GM23338 (cell line): ENCODE measurements at regions not wholly inside any gene's neighbourhood (a gene's known extent, or its start where the extent isn't known, plus 50 kb on each side); places are given as distances from the start of the nearest gene placed in this dataset.

Experiments
- ATAC-seq: fragments of 200-7000 bp; cut with Tn5 transposase; 3 replicates; pipeline ENCODE4 v1.9.1; 2020
- DNase-seq: peaks from one replicate; pipeline ENCODE4 v3.0.0-alpha.2; 2015; ENCODE audit warnings: low spot score
- H2AFZ ChIP-seq: fragments of 200-600 bp; sonication (generic); 2 replicates; pipeline ENCODE4 v1.8.0; 2016; ENCODE audit warnings: antibody characterized with exemption, mild to moderate bottlenecking, moderate library complexity
- H3F3A ChIP-seq: fragments of 200-600 bp; sonication (generic); replicated peaks from 2 replicates; pipeline ENCODE4 v1.8.0; 2017; ENCODE audit warnings: antibody characterized with exemption, mixed run types, low read depth
- H3K27ac ChIP-seq: fragments of 200-600 bp; sonication (generic); 2 replicates; pipeline ENCODE4 v1.6.1; 2016; ENCODE audit warnings: low read depth
- H3K27me3 ChIP-seq: fragments of 200-600 bp; sonication (generic); 2 replicates; pipeline ENCODE4 v1.8.0; 2016; ENCODE audit warnings: mild to moderate bottlenecking, mixed run types, moderate library complexity; ENCODE audit not compliant: insufficient read depth
- H3K36me3 ChIP-seq: fragments of 200-600 bp; sonication (generic); 2 replicates; pipeline ENCODE4 v1.8.0; 2016; ENCODE audit warnings: mild to moderate bottlenecking; ENCODE audit not compliant: insufficient read depth
- H3K4me1 ChIP-seq: fragments of 200-600 bp; sonication (generic); 2 replicates; pipeline ENCODE4 v1.8.0; 2016; ENCODE audit warnings: mild to moderate bottlenecking, moderate library complexity; ENCODE audit not compliant: insufficient read depth
- H3K4me2 ChIP-seq: fragments of 200-600 bp; sonication (generic); 2 replicates; pipeline ENCODE4 v1.7.1; 2017; ENCODE audit warnings: mixed run types
- H3K4me3 ChIP-seq: fragments of 200-600 bp; sonication (generic); 2 replicates; pipeline ENCODE4 v1.6.1; 2016; ENCODE audit warnings: mixed run types
- H3K79me2 ChIP-seq: fragments of 200-600 bp; sonication (generic); replicated peaks from 2 replicates; pipeline ENCODE4 v1.8.0; 2017; ENCODE audit warnings: mild to moderate bottlenecking; ENCODE audit not compliant: insufficient read depth
- H3K9me2 ChIP-seq: fragments of 200-600 bp; sonication (generic); 2 replicates; pipeline ENCODE4 v1.8.0; 2017; ENCODE audit not compliant: insufficient read depth
- H4K20me1 ChIP-seq: fragments of 200-600 bp; sonication (generic); replicated peaks from 2 replicates; pipeline ENCODE4 v1.8.0; 2017; ENCODE audit warnings: mild to moderate bottlenecking; ENCODE audit not compliant: insufficient read depth
- H3K27ac Mint-ChIP-seq: 2 replicates; pipeline ENCODE4 v1.8.0; 2020; ENCODE audit warnings: inconsistent platforms, mild to moderate bottlenecking, moderate library complexity, mixed read lengths
- H3K27me3 Mint-ChIP-seq: 3 replicates; pipeline ENCODE4 v1.8.0; 2022; ENCODE audit warnings: low read depth, mild to moderate bottlenecking, moderate library complexity, mixed read lengths, inconsistent platforms; ENCODE audit not compliant: insufficient read depth, poor library complexity
- H3K36me3 Mint-ChIP-seq: 3 replicates; pipeline ENCODE4 v1.8.0; 2021; ENCODE audit warnings: low read depth, mild to moderate bottlenecking, inconsistent platforms, moderate library complexity, mixed read lengths
- H3K4me1 Mint-ChIP-seq: 3 replicates; pipeline ENCODE4 v1.8.0; 2020; ENCODE audit warnings: mild to moderate bottlenecking, inconsistent platforms, mixed read lengths
- H3K4me3 Mint-ChIP-seq: 3 replicates; pipeline ENCODE4 v1.8.0; 2021; ENCODE audit warnings: moderate library complexity, mild to moderate bottlenecking, inconsistent platforms, mixed read lengths
- H3K9me3 Mint-ChIP-seq: 3 replicates; pipeline ENCODE4 v1.8.0; 2020; ENCODE audit warnings: moderate library complexity, mild to moderate bottlenecking, inconsistent platforms, mixed read lengths
- CREB1 ChIP-seq: fragments of 250-450 bp; sonication (Bioruptor Pico); IDR thresholded peaks from 2 replicates; pipeline ENCODE4 v1.5.0; 2020; ENCODE audit warnings: low read depth, mild to moderate bottlenecking, moderate library complexity
- CTCF ChIP-seq, 2 experiments: fragments of 200-600 bp in 1 of 2; sonication (generic) in 1 of 2; conservative IDR thresholded peaks; 2 replicates each; pipeline versions ENCODE4 v1.5.1 to v1.6.1; 2016 to 2017; ENCODE audit warnings: antibody characterized with exemption in 2 of 2, low read depth in 2 of 2, mild to moderate bottlenecking in 2 of 2, moderate library complexity in 1 of 2
- EZH2 ChIP-seq: fragments of 200-600 bp; sonication (generic); IDR thresholded peaks from one replicate; pipeline ENCODE4 v1.8.0; 2017; ENCODE audit warnings: antibody characterized with exemption, mild to moderate bottlenecking, low read depth; ENCODE audit not compliant: unreplicated experiment
- EZH2phosphoT487 ChIP-seq: fragments of 200-600 bp; sonication (generic); IDR thresholded peaks from one replicate; pipeline ENCODE4 v1.8.1; 2018; ENCODE audit warnings: antibody characterized with exemption; ENCODE audit not compliant: unreplicated experiment
- JUNB ChIP-seq: IDR thresholded peaks from one replicate; pipeline ENCODE4 v1.6.1; 2016; ENCODE audit warnings: antibody characterized with exemption; ENCODE audit not compliant: unreplicated experiment
- NANOG ChIP-seq: IDR thresholded peaks from 2 replicates; pipeline ENCODE4 v1.6.1; 2016; ENCODE audit warnings: antibody characterized with exemption, borderline replicate concordance
- POLR2AphosphoS5 ChIP-seq: IDR thresholded peaks from 2 replicates; pipeline ENCODE4 v1.6.1; 2016; ENCODE audit warnings: antibody characterized with exemption, low read depth
- REST ChIP-seq: IDR thresholded peaks from one replicate; pipeline ENCODE4 v1.6.1; 2018; ENCODE audit warnings: antibody characterized with exemption; ENCODE audit not compliant: unreplicated experiment
- STAT1 ChIP-seq: IDR thresholded peaks from one replicate; pipeline ENCODE4 v1.6.1; 2016; ENCODE audit warnings: antibody characterized with exemption; ENCODE audit not compliant: unreplicated experiment
- ZNF114 ChIP-seq: fragments of 250-450 bp; sonication (Bioruptor Pico); IDR thresholded peaks from 2 replicates; pipeline ENCODE4 v1.5.0; 2020; ENCODE audit warnings: mild to moderate bottlenecking, moderate library complexity
- ZNF331 ChIP-seq: fragments of 250-450 bp; sonication (Bioruptor Pico); IDR thresholded peaks from 2 replicates; pipeline ENCODE4 v1.5.0; 2020; ENCODE audit warnings: low read depth, mild to moderate bottlenecking, moderate library complexity
- ZNF462 ChIP-seq: fragments of 250-450 bp; sonication (Bioruptor Pico); IDR thresholded peaks from 2 replicates; pipeline ENCODE4 v1.5.0; 2020; ENCODE audit warnings: mild to moderate bottlenecking, moderate library complexity
- TF ChIP-seq, protein P1 (sequence below): IDR thresholded peaks from 2 replicates; pipeline ENCODE4 v1.6.1; 2016; ENCODE audit warnings: antibody characterized with exemption

GRCh38 chr1:229736376-229736775 lies 110.3 kb downstream of the URB2 start:
- Mint-ChIP-seq H3K36me3 (peaks cover 22% of the 10 kb centered on the region; the same call in 2 of the 3 replicates), H3K27me3 (no peaks in the 10 kb centered on the region), H3K27ac (no peak overlapping the region), H3K4me3 (no peak overlapping the region), H3K4me1 (no peaks in the 10 kb centered on the region), H3K9me3 (peaks cover 27% of the 10 kb centered on the region)
- H3F3A ChIP-seq = no peaks in the 10 kb centered on the region
- H3K4me3 ChIP-seq = no peak overlapping the region
- H3K36me3 ChIP-seq = no peaks in the 10 kb centered on the region
- H3K4me1 ChIP-seq = no peaks in the 10 kb centered on the region
- H3K27me3 ChIP-seq = no peaks in the 10 kb centered on the region
- ATAC-seq (no peak), DNase-seq (no peak)
- no peaks in the 10 kb centered on the region for H3K79me2 ChIP-seq
- H2AFZ ChIP-seq = no peak overlapping the region
- H3K4me2 ChIP-seq = no peak overlapping the region
- H3K9me2 ChIP-seq = no peaks in the 10 kb centered on the region
- no peaks in the 10 kb centered on the region for H4K20me1 ChIP-seq
- H3K27ac ChIP-seq = no peak overlapping the region
- TF ChIP-seq, protein P1, sequence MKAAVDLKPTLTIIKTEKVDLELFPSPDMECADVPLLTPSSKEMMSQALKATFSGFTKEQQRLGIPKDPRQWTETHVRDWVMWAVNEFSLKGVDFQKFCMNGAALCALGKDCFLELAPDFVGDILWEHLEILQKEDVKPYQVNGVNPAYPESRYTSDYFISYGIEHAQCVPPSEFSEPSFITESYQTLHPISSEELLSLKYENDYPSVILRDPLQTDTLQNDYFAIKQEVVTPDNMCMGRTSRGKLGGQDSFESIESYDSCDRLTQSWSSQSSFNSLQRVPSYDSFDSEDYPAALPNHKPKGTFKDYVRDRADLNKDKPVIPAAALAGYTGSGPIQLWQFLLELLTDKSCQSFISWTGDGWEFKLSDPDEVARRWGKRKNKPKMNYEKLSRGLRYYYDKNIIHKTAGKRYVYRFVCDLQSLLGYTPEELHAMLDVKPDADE = no peak
- no peak for TF ChIP-seq CTCF (conservative IDR thresholded peaks at IDR 0.05; ENCODE audit: low read depth in 2 of 2)
- no peak for TF ChIP-seq CREB1 (CRISPR knock-in tag)
- TF ChIP-seq ZNF114 = no peak
- TF ChIP-seq STAT1 = no peak
- TF ChIP-seq ZNF462 (CRISPR knock-in tag) = no peak
- no peak for TF ChIP-seq EZH2
- no peak for TF ChIP-seq EZH2phosphoT487
- no peak for TF ChIP-seq POLR2AphosphoS5
- TF ChIP-seq REST = no peak
- TF ChIP-seq ZNF331 (CRISPR knock-in tag) = no peak
- TF ChIP-seq JUNB = no peak
- TF ChIP-seq NANOG = no peak
